Esophagus squamous epithelium (tissue), 5 donors: ENCODE measurements at regions not wholly inside any gene's neighbourhood (a gene's known extent, or its start where the extent isn't known, plus 50 kb on each side); places are given as distances from the start of the nearest gene placed in this dataset.

Experiments
- DNase-seq: peaks from one replicate; lab custom pipeline; 2025; lab: John Stamatoyannopoulos, UW
- H3K27ac ChIP-seq, 4 donors: fragments of 200-600 bp; sonication (generic); one replicate each; pipeline ENCODE4 v1.5.1; 2016 to 2019; ENCODE audit warnings: mild to moderate bottlenecking in 1 of 4
- H3K27me3 ChIP-seq, 4 donors: fragments of 200-600 bp; sonication (generic); 1 replicate in 3 of 4; 2 replicates in 1 of 4; pipeline versions ENCODE4 v1.5.1 to v1.6.0; 2017 to 2021; ENCODE audit warnings: antibody characterized with exemption in 1 of 4
- H3K36me3 ChIP-seq, 3 donors: fragments of 200-600 bp; sonication (generic); one replicate each; pipeline ENCODE4 v1.5.1; 2016 to 2019
- H3K4me1 ChIP-seq, 3 donors: fragments of 200-600 bp; sonication (generic); one replicate each; pipeline ENCODE4 v1.5.1; 2017 to 2019
- H3K4me3 ChIP-seq, 4 donors: fragments of 200-600 bp; sonication (generic); 1 replicate in 3 of 4; 2 replicates in 1 of 4; pipeline ENCODE4 v1.5.1; 2016 to 2019; ENCODE audit warnings: mild to moderate bottlenecking in 2 of 4, moderate library complexity in 1 of 4
- H3K9me3 ChIP-seq, 3 donors: fragments of 200-600 bp; sonication (generic); one replicate each; pipeline ENCODE4 v1.5.1; 2016 to 2019
- POLR2A ChIP-seq, 4 donors: fragments of 450-650 bp; IDR thresholded peaks; one replicate each; pipeline ENCODE4 v1.6.1; 2017; ENCODE audit warnings: antibody characterized with exemption in 4 of 4, mild to moderate bottlenecking in 4 of 4, moderate library complexity in 3 of 4
- WGBS, 2 donors: methylation state at CpG; one replicate each; pipeline ENCODE4 v1.1.5; 2018; 5-methylcytosine and 5-hydroxymethylcytosine counted together
- intact Hi-C: fragments of 100-400 bp; cut with DNase I; formaldehyde crosslinking; loops from one replicate; pipeline ENCODE4 v1.15.0; 2022
- TF ChIP-seq, protein P1 (sequence below), 6 experiments: fragments of 450-650 bp in 4 of 6; fragments of 200-600 bp in 2 of 6; sonication (generic) in 2 of 6; IDR thresholded peaks; one replicate each; pipeline ENCODE4 v1.5.1; 2016 to 2019; ENCODE audit warnings: antibody characterized with exemption in 6 of 6, mild to moderate bottlenecking in 4 of 6, moderate library complexity in 4 of 6
- donor health status: DM: yes; HTN: yes; CAD: no.

DNA sequence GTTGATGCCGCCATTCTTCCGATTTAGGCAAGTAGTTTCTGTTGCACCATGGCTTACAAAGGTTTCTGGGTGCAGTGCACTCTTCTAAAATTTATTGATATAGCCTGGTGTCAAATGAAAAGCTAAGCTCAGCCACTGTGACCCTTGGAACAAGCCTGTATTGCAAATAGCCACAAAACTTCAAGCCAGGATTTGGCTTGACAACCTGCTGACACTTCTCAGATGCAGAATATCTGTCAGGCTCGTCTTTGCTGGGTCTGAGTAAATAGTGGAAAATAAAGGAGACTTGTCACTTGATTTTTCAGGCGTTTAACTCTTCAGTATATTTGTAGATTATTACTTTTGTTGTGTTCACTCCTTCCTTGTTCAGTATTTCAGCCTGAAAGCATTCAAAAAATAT, 871.8 kb downstream of the OTOL1 start:
- intact Hi-C loops, result no loop called here
- DNase-seq, result no peak

DNA sequence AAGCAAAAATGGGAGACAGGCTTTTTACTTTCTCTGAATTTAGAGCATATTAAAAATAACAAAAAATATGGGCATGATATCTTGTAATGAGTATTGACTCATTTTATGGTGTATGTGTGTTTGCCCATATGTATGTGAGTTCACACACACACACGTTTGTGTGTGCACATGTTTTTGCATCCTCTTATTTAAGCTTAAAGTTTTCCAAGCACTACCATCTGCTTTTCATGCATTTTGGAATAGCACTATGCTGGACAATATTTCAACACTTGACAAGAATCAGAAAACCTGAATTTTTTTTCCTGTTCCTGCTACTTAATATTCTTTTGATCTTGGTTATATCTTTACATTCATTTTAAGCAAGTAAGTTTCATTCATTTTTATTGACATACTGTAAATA, 872.7 kb downstream of the OTOL1 start:
- WGBS, 2 donors, result 41 to 44% methylated on average over 1 of the region's 1 CpG
- H3K27me3 ChIP-seq, result no peaks in the 10 kb centered on the region
- TF ChIP-seq POLR2A (IDR thresholded peaks at IDR 0.05), result no peak
- TF ChIP-seq, protein P1, sequence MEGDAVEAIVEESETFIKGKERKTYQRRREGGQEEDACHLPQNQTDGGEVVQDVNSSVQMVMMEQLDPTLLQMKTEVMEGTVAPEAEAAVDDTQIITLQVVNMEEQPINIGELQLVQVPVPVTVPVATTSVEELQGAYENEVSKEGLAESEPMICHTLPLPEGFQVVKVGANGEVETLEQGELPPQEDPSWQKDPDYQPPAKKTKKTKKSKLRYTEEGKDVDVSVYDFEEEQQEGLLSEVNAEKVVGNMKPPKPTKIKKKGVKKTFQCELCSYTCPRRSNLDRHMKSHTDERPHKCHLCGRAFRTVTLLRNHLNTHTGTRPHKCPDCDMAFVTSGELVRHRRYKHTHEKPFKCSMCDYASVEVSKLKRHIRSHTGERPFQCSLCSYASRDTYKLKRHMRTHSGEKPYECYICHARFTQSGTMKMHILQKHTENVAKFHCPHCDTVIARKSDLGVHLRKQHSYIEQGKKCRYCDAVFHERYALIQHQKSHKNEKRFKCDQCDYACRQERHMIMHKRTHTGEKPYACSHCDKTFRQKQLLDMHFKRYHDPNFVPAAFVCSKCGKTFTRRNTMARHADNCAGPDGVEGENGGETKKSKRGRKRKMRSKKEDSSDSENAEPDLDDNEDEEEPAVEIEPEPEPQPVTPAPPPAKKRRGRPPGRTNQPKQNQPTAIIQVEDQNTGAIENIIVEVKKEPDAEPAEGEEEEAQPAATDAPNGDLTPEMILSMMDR (IDR thresholded peaks at IDR 0.05), result no peak
- intact Hi-C loops, result no loop called here
- DNase-seq, result no peak
- no peak overlapping the region for H3K27ac ChIP-seq
- no peak overlapping the region for H3K4me3 ChIP-seq
- H3K4me1 ChIP-seq, result no peaks in the 10 kb centered on the region
- no peaks in the 10 kb centered on the region for H3K36me3 ChIP-seq
- no peaks in the 10 kb centered on the region for H3K9me3 ChIP-seq

More for the DNA sequence above, 871.8 kb downstream of the OTOL1 start:
- H3K27me3 ChIP-seq, result no peaks in the 10 kb centered on the region
- no peaks in the 10 kb centered on the region for H3K36me3 ChIP-seq
- WGBS, 2 donors, result 33 to 41% methylated on average over 4 of the region's 4 CpGs
- peak overlapping the region in 1 of 4 donors; percentile 14 for H3K27ac ChIP-seq
- H3K9me3 ChIP-seq, result no peaks in the 10 kb centered on the region
- H3K4me1 ChIP-seq, result no peaks in the 10 kb centered on the region
- H3K4me3 ChIP-seq, result no peak overlapping the region
- TF ChIP-seq POLR2A (IDR thresholded peaks at IDR 0.05), result no peak
- TF ChIP-seq, protein P1 (IDR thresholded peaks at IDR 0.05), result no peak

DNA sequence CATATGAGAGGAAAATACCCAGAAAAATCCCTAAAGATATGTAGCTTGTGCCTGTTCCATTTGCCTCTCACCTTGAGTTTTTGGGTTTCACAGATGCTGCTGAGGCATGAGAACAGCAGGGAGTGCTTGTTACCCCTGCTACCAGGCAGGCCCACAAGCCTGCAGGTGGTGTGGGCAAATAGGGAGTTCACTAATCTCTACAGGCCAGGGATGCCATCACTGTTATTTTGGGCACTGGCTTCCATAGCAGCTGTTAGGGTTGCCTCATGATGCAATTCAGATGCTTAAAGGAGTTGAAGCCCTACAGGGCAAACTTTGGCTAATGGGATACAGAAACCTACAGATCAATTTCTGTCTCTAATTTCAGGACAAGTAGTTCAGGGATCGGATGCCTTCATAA, 873.5 kb downstream of the OTOL1 start:
- 86 to 95% methylated on average over 1 of the region's 1 CpG for WGBS, 2 donors
- H3K27ac ChIP-seq, result no peak overlapping the region
- H3K9me3 ChIP-seq, result no peaks in the 10 kb centered on the region
- H3K36me3 ChIP-seq, result no peaks in the 10 kb centered on the region
- no peaks in the 10 kb centered on the region for H3K4me1 ChIP-seq
- no peak for TF ChIP-seq POLR2A (IDR thresholded peaks at IDR 0.05)
- TF ChIP-seq, protein P1 (IDR thresholded peaks at IDR 0.05), result no peak
- intact Hi-C loops, result no loop called here
- no peaks in the 10 kb centered on the region for H3K27me3 ChIP-seq
- no peak for DNase-seq
- no peak overlapping the region for H3K4me3 ChIP-seq

DNA sequence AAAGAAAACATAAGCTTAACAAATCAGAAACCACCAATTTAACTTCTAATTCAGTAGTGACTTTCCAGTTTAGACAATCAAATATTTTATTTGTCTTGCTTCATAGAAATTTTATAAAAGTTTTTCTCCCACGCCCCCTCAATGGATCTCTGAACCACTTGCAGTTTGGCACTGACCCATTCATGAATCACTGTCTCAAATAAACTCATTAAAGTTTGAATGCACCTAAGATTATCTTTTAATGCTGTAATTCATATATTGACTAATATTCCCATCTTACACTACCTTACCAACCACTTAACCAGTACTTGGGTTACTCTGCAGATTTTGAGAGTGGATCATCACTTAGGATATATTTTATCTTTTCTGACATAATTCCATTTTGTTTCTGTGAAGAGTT, 880.2 kb downstream of the OTOL1 start:
- intact Hi-C loops, result no loop called here
- Histone ChIP-seq H3K27me3 (no peaks in the 10 kb centered on the region), H3K4me3 (no peak overlapping the region), H3K9me3 (no peaks in the 10 kb centered on the region), H3K27ac (no peak overlapping the region), H3K36me3 (no peaks in the 10 kb centered on the region), H3K4me1 (no peaks in the 10 kb centered on the region)
- WGBS, 2 donors, result 22 to 52% methylated on average over 1 of the region's 1 CpG
- no peak for DNase-seq
- TF ChIP-seq, protein P1 (IDR thresholded peaks at IDR 0.05), result no peak
- no peak for TF ChIP-seq POLR2A (IDR thresholded peaks at IDR 0.05)

DNA sequence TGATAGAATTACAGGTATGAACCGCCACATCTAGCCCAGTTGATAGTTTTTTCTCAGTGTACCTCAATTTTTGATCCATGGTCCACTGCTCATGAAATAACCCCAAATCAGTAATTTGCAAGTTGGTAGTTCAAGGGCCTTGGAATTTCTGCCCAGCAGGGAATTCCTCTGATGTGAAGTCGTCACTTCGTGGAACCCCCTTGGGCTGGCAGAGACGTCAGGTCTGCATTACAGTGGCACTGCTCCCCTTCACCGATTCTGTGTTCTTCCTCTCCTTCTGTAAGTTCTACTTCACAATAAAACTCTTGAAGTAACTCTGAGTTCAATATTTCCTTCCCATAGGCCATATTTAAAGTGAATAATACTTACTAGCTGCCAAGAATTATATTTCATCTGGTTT, 881.0 kb downstream of the OTOL1 start:
- whole genome bisulfite sequencing, 2 donors, result 80 to 82% methylated on average over 5 of the region's 5 CpGs
- intact Hi-C loops, result no loop called here
- no peak for TF ChIP-seq POLR2A (IDR thresholded peaks at IDR 0.05)
- TF ChIP-seq, protein P1 (IDR thresholded peaks at IDR 0.05), result no peak
- Histone ChIP-seq H3K9me3 (no peaks in the 10 kb centered on the region), H3K27ac (no peak overlapping the region), H3K27me3 (no peaks in the 10 kb centered on the region), H3K36me3 (no peaks in the 10 kb centered on the region), H3K4me1 (no peaks in the 10 kb centered on the region), H3K4me3 (no peak overlapping the region)
- DNase-seq, result no peak
